ENCODE measurements at regions not wholly inside any gene's neighbourhood (a gene's known extent, or its start where the extent isn't known, plus 50 kb on each side); places are given as distances from the start of the nearest gene placed in this dataset.
"Not testable (repeated sequence)": the region's sequence is repeated elsewhere in the genome, so short reads cannot be mapped to it uniquely, and the experiment has no call there.

DNA sequence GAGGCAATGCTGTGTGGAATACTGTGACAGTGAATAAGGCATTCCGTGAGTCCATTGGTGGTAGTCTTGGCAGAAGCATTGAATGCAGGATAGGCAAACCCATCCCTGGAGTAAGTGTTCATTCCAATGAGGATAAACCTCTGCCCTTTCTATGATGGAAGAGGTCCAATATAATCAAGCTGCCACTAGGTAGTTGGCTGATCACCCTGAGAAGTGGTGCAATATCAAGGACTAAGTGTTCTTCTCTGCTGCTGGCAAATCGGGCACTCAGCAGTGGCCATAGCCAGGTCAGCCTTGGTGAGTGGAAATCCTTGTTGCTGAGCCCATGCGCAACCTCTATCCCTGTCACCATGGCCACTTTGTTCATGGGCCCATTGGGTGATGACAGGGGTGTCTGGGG is 70.1 kb downstream of the FBXO4 start:
- DNase-seq: no peak

- DNase-seq: no peak
Observed at GRCh38 chr5:42001673-42002072, 76.6 kb downstream of the FBXO4 start.

DNA sequence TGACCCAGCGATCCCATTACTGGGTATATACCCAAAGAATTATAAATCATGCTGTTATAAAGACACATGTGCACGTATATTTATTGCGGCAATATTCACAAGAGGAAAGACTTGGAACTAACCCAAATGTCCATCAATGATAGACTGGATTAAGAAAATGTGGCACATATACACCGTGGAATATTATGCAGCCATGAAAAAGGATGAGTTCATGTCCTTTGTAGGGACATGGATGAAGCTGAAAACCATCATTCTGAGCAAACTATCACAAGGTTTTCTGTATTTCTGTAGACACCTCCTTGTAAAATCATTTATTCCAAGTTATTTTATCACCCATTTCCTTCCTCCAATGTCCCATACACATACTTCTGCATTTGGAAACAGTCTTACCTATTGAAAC is 78.8 kb downstream of the FBXO4 start:
- not testable (repeated sequence) for DNase-seq

DNA sequence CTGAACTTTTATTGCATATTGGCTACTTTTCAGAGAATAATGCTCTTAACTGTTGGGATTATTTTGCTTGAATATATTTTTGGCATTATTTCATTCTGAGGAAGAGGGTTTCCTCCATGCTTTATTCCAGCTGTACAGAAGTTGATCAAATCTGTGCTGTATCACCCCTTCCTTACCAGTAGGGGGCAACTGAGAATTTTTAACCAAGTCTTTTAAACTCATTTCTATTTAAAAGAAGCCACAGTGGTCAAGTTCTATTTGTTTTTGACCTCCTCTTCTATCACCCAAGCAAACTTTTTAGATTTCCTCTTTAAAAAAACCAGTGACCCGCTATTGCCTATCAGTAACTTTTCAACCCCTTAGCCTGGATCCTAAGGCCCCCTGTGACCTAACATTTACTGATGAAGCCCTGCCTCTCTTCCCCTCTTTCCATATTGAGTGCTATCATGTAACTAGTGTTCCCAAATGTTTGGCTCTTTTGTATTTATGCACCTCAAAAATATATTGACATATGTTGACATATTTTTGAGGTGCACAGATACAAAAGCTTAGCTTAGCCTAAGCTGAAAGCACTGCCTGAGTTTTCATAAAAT is 80.6 kb downstream of the FBXO4 start:
- DNase-seq: peak; percentile 24 to 48

DNA sequence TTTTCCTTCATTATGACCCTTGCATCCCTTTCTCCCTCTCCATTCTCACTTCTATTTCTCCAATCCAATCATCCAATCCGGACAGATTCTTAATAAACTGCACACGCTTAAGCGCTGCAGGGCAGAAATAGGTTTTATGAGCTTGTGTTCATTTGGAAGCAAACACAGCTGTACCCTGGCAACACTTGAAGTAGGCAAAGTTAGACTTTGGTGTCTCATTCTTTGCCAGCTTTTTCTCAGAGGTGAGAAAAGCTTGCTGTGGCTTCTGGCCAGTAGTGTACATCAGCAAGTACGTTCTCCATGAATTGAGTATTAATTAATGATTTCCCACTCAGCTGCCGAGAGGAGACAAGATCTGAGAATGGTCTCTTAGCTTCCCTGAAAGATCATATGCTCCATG is 88.5 kb downstream of the FBXO4 start:
- DNase-seq: no peak

- DNase-seq: no peak
Observed at GRCh38 chr5:42015254-42015653, 90.2 kb downstream of the FBXO4 start.

- no peak for DNase-seq
Observed at GRCh38 chr5:42015681-42016080, 90.6 kb downstream of the FBXO4 start.

DNA sequence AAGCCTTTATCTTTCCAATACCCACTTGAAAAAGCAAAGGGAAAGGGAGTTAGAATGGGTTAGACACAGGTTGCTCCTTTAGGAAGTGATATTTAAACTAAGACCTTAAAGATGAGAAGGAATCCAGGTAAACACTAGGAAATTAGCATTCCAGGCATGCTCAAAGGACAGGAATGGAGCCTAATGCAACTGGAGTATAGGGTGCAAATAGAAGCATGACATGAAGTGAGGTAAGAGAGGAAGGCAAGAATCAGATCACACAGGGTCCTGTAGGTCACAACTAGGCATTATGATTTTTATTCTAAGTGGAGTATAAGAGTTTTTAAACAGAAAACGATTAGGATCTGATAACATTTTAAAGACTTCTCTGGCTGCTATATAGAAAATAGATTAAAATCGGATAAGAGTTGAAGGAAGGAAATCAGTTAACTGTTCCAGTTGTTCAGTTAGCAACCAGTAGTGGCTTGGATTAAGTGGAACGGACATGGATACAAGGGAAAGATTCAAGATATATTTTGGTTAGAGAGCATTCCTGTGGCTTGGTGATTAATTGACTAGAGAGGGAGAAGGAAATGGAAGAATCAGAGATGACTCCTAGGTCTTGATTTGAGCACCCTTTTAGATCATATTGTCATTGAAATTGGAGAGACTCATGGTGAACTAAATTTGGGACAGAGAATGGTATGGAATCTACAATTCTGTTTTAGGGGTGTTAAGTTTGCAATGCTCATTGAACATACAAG is 95.9 kb downstream of the FBXO4 start:
- DNase-seq: no peak

DNA sequence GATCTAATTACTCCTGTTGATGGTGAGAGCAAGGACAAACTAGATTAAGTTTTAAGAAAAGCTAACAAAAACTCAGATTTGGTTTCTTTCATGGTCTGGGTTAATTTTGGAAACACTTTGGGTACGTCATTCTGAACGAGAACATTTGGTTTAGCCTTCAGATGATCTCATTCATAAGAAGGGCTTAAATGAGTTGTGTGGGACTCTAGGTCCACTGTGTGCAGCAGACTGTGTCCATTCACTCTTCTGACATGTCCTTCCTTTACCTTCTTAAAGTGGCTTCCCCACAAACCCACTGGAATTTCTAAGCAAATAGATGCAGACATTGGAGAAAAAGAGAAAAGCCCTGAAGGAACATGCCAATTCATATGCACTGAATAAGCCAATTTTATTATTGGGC is 96.8 kb downstream of the FBXO4 start:
- no peak for DNase-seq

DNA sequence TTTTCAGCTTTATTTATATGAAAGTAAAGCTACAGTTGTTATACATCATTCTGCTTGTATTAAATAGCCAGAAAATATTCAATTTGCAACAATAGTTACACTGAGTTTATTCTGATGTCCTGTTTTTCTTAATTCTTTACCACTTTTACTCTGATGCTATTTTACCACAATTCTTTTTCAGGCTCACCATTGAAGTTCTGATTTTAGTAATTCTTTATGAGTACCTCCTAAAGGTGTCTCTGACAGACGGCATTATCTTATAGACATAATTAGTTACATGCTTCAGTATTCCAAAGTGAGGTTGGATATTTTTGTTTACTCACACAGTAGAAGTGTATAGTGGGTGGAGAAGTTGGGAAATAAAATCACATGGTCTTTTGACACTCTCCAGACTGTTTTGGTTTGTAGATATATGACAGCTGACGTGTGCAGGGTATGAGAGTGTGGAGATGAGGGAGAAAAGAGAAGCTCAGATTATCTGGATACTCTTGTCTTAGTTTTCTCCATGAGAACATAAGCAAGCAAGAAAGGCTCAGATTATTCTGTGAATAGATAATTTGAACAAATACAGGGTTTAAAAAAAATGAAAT is 97.4 kb downstream of the FBXO4 start:
- no peak for DNase-seq

DNA sequence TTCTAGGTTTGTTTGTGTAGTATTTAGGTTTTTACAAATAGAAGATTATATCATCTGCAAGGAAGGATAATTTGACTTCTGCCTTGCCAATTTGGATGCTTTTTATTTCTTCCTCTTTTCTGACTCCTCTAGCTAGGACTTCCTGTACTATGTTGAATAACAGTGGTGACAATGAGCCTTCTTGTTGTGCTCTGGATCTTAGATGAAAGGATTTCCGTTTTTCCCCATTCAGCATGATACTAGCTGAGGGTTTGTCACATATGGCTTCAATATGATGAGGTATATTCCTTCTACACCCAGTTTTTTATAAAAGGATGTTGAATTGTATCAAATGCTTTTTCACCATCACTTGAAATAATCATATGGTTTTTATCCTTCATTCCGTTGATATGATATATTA is 101.4 kb downstream of the FBXO4 start:
- no peak for DNase-seq

GRCh38 chr5:42032137-42032536 is 107.1 kb downstream of the FBXO4 start:
- no peak for DNase-seq

- DNase-seq: no peak
Observed at GRCh38 chr5:42035526-42035925, 110.4 kb downstream of the FBXO4 start.

DNA sequence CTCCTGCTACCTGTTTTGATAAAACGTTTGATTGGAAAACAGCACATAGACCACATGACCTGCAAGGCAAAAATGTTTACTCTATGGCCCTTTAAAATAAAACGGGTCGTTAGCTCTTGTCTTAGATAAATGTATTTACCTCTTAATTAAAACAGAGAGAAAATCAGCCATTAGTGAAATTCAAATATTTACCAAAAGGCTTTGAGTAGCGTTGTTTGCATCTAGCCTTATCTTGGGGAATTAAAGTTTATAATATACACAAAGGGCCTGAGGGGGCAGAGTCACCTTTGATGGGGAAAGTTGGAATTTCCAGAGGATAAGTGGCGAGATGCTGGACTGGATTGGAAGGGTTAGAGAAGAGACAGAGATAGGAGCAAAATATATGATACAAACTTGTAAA is 111.3 kb downstream of the FBXO4 start:
- no peak for DNase-seq

- no peak for DNase-seq
Observed at GRCh38 chr5:42037379-42037932, 112.4 kb downstream of the FBXO4 start.

DNA sequence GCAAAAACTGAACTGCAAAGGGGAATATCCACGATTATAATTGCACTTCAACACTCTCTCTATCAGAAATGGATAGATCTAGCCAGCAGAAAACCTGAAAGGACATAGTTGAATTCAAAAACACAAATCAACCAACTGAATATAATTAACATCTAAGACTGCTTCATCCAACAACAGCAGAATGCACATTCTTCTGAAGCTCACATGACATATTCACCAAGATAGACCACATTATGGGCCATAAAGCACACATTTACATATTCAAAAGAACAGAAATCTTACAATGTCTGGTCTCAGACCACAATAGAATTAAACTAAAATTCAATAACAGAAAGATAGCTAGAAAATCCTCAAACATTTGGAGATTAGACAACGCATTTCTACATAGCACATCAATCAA is 118.3 kb downstream of the FBXO4 start:
- DNase-seq: no peak

- peak; percentile 3 to 15 for DNase-seq
Observed at GRCh38 chr5:42057254-42057690, 132.2 kb downstream of the FBXO4 start.

- DNase-seq: no peak
Observed at GRCh38 chr5:42059291-42059690, 134.2 kb downstream of the FBXO4 start.

DNA sequence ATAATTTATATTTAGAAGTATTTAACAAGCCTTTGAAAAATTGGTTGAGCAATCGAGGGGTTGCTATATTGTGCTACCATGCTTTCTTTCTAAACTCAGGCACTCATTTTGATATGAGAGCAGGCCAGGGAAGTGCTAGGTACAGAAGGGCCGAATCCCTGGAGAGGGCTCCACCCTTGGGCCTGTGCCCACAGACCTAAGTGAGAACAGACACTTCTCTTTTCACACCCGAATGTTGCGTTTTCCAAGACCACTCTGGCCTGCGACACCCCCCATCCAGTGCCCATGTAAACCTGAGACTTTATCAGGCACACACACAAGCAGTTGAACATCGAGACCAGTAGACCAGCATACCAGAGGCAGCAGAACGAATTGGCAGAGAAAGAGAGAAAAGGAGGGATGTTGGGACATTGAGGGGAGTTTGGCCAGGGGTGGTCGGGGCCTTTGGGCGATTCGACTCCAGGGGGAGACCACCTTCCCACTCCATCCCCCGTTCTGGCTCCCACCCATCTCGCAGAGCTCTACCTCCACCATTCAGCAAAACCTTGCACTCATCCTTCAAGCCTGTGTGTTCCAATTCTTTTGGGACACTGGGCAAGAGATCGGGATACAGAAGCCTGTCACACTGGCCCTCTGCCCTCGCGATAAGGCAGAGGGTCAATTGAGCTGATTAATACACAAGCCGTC is 134.8 kb downstream of the FBXO4 start:
- DNase-seq: no peak

GRCh38 chr5:42061121-42061520 is 136.0 kb downstream of the FBXO4 start:
- no peak for DNase-seq

GRCh38 chr5:42064821-42065220 is 139.7 kb downstream of the FBXO4 start:
- no peak for DNase-seq

GRCh38 chr5:42066131-42066530 is 141.1 kb downstream of the FBXO4 start:
- DNase-seq: no peak

GRCh38 chr5:42074353-42074752 is 149.3 kb downstream of the FBXO4 start:
- no peak for DNase-seq

DNA sequence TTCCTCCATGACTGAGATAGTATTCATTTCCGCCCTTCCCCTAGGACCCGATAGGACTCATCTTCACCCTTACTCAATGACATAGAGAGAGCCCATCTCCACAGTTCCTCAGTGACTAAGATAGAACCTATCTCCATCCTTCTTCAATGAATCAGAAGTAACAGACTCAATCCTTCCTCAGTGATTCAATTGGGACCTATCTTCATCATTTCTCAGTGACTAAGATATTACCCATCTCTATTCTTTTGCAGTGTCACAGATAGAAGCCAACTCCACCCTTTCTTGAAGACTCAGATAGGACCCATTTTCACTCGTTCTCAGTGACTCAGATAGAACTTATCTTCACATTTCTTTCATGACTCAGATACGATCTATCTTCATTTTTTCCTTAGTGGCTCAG is 164.6 kb downstream of the FBXO4 start:
- DNase-seq: no peak
